ENCODE measurements at regions not wholly inside any gene's neighbourhood (a gene's known extent, or its start where the extent isn't known, plus 50 kb on each side); places are given as distances from the start of the nearest gene placed in this dataset.

DNA sequence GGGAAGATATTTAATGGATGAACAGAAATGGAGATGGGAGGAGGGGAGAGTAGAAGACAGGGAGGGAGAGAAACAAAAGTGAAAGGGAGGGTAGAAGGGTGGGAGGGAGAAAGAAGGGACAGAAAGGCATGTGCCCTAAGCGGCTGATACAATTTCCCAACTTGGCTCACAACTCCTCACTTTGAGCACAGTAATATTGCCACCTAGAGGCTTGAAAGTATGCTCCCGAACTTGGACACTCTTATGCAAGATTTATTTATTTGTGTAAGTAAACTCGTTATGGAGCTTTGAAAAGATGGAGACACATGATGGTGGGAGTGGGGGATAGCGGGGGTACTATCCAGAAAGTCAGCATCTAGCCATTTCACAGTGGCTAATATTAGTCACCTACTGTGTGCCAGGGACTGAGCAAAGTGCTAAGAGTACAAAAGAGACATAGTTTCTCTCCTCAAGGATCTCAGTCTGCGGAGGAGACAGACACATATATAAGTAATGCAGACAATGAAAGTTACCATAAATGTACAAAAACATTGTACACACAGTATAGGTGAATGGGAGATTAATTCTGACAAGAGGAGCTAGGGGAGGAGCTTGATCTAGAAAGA lies 189.7 kb downstream of the SEC16B start:
- TF ChIP-seq, protein P1, sequence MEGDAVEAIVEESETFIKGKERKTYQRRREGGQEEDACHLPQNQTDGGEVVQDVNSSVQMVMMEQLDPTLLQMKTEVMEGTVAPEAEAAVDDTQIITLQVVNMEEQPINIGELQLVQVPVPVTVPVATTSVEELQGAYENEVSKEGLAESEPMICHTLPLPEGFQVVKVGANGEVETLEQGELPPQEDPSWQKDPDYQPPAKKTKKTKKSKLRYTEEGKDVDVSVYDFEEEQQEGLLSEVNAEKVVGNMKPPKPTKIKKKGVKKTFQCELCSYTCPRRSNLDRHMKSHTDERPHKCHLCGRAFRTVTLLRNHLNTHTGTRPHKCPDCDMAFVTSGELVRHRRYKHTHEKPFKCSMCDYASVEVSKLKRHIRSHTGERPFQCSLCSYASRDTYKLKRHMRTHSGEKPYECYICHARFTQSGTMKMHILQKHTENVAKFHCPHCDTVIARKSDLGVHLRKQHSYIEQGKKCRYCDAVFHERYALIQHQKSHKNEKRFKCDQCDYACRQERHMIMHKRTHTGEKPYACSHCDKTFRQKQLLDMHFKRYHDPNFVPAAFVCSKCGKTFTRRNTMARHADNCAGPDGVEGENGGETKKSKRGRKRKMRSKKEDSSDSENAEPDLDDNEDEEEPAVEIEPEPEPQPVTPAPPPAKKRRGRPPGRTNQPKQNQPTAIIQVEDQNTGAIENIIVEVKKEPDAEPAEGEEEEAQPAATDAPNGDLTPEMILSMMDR (IDR thresholded peaks at IDR 0.05), result peak in 3 of 4 experiments; percentile 44 to 65 (median 61)
- TF ChIP-seq POLR2A (IDR thresholded peaks at IDR 0.05) (no peak), POLR2AphosphoS5 (IDR thresholded peaks at IDR 0.05) (no peak)
